ENCODE measurements at regions not wholly inside any gene's neighbourhood (a gene's known extent, or its start where the extent isn't known, plus 50 kb on each side); places are given as distances from the start of the nearest gene placed in this dataset.
A peak's percentile ranks its signal among the peaks of the same experiment; 100 is the strongest.

DNA sequence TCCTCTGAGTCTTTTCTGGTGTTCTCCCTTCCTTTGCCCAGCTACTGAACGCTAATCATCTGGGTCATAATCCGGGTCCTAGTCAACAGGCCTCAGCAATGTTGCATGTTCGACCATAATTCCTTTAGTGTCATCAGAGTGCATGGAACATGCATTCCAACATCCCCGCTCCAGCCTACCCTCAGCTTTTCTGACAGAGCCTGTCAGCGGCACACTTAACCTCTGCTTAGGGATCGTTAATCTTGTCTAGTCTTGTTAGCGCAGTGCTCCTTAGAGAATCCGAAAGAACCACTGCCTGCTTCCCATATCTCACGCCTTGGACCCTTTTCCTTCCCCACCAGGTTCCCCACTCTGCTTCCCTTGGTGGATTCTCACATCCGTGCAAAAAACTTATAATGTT, 767.9 kb upstream of the ID2 start:
- DNase-seq = peak; percentile 81

DNA sequence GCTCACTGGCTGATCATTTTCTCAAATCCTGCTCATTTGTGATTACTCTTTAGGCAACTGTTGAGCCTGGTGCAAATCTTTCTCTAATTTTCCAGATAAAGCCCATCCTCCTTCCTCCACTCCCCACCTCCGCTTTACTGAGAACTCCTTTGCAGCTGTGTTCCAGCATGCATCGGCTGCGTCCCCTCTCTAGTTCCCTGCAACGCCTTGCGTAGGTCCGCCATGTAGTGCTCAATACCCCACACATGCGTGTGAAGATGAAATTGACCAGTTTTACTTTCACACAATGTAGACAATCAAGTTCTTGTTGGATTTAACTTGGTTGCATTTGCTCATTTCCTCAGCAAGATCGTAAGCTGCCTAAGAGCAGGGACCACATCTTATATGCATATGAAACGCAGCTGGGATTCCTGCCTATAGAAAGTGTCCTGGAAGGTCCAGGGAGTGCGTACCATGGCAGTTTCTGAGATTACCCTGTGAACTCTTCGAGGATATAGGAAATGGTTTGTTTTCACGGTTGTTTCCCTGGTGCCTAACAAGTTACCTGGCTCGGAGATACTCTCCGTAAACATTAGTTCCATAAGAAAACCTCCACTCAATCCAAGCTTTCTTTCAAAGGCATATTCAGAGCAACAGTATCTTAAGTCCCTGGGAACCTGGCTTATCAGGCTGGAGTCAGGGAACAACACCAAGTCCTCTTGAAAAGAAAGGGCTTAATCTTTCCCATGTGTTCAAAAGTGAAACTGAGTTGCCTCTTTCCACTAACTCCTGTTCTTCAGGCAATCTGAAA, 766.4 kb upstream of the ID2 start:
- DNase-seq = no peak

DNA sequence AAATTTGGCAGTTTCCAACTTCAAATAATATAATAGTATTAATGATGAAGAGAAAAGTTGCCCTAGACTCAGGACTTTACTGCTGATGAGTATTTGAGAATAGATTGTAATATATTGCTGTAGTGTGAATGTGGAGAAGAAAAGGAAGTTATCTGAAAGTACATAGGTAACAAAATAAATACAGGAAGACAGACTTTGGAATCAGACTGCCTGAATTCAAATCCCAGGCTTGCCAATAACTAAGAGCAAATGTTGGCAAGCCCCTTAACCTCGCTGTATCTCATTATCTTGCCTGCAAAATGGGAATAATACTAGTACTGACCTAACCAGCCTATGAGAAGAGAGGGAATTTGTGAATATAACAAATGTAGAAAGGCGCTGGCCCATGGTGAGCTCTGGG, 765.2 kb upstream of the ID2 start:
- DNase-seq = no peak

DNA sequence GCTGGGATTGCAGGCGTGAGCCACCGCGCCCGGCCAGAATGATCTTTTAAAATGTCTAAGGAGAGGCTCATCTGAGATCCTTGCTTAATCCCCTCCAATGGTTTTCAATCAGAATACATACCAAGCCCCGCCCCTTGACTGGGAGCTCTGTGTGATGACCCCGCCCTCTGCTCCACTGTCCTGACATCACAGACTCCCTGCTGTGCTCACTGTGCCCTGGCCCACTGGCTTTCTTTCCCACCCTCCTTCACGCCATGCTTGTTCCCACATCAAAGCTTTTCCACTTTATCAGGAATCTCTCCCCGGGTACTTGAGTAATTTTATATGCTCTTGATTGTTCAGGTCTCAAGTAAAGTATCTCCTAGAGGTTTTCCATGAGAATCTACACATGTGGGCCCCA, 762.3 kb upstream of the ID2 start:
- no peak for DNase-seq

DNA sequence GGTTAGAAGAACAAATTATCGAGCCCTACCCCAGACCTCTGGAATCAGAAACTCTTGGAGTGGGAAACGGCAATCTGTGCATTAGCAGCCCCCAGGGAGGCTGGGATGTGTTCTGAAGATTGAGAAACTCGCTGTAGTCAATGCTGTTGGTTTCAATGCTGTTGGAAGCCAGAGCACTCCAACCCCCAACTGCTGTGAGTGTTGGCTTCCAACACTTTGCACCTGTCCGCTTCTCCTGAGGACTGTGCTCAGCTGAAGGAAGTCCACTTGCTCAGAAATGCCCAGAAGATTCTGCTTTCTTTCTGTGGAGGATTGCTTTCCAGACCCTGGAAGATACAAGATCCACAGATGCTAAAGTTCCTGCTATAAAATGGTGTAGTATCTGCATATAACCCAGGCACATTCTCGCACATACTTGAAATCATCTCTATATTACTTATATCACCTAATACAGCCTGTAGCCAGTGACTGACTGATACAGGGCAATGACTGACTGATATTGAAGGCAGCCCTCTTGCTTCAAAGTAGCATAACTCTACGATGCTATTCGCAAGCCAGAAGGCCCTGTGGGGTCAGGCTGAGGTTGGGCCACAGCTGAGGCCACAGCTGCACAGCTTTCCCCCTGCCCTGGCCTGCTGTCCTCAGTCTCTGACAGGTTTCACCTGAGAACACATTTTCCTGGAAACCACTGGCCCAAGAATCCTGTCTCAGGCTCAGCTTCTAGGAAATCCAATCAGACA, 757.7 kb upstream of the ID2 start:
- DNase-seq = no peak

DNA sequence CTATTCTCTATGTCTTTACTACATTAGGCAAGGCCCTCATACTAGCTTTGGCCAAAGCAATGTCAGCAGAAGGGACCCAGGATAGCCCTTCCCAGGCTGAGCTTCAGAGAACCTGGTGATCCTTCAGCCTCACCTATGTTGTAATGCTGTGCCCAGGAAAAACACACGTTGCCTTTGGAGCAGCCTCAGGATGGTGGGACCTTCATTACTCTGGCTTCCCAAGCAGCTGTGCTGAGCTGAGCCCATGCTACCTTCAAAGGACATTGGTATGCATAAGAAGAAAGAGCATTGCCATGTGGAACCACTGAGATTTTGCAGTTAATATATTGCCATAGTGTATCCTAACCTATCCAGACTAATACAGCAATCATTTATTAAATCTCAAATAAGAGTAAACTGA, 756.4 kb upstream of the ID2 start:
- no peak for DNase-seq

DNA sequence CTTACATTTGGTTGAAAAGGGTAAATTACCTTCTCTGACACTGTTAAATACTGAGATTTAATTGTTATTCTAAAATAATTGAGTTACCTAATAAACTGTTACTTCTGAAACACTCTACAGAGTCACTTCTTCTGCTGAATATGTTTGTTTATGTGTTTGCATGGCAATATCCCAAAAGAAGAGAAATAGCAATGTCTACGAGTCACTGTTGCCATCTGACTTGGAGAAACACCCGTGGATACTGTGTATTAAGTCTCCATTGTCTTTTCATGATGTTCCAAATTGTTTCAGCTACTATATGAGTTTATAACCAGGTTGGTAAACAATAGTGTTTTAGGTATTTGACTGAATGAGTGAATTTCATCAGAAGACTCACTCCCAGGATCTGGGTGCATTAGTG, 754.2 kb upstream of the ID2 start:
- no peak for DNase-seq

DNA sequence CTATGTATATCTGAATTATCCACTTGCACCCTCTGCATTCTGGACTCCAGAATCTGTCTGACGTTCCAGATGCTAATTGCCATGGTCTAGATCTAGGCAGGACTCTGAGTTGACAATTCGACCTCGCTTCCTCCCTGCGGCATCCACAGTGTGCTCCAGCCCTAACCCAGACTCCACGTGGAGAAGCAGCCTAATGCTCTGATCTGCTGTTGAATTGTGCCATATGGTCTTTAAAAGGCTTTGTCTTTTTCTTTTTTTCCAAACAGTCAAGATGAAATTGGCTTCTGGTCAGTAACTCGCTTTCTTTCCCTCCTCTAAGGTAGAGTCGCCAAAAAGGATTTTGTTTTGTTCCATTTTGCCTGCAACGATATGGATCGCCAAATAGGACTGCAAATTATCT, 752.6 kb upstream of the ID2 start:
- no peak for DNase-seq

DNA sequence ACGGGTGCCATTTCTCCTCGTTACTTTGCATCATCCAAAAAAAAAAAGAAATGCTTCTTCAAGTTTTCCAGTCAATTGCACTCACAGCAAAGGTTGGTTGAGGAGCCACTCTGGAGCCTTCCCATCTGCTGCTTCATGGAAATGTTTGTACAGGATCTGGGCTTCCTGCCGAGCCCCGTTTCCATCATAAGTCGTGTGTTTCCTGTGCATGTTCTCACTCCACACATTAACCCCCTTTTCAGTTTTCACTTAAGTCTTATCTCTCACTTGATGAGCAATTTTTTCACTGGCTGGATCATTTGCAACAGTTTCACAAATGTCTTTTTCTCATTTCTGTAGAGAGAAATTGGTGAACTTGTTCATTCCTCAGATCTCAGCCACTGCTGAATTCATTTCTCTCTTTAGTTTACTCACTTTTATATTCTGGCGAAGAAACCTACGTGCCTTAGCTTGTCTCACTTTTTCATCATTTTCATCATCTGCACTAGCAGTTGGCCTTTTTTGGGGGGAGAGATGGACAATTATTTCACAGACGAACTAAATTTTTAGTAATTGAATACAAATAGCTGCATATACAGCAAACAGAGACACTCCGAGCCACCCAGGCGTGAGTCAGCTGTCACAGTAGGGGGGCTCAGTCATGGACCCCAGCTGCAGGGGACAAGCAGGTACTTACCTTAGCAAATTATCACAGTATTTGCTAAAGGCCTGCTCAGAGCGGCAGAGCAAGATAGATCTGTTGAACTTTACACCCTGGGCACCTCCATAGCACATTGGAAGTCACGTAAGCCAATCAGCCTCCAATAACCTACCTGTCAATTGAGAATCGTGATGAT, 750.8 kb upstream of the ID2 start:
- DNase-seq = no peak

DNA sequence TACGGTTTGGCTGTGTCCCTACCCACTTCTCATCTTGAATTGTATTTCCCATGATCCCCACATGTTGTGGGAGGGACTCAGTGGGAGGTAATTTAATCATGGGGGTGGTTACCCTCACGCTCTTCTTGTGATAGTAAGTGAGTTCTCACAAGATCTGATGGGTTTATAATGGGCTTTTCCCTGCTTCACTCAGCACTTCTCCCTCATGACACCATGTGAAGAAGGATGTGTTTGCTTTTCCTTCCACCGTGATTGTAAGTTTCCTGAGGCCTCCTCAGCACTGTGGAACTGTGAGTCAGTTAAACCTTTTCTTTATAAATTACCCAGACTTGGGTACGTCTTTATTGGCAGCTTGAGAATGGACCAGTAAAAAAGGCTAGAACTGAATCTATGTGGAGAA, 750.0 kb upstream of the ID2 start:
- no peak for DNase-seq

DNA sequence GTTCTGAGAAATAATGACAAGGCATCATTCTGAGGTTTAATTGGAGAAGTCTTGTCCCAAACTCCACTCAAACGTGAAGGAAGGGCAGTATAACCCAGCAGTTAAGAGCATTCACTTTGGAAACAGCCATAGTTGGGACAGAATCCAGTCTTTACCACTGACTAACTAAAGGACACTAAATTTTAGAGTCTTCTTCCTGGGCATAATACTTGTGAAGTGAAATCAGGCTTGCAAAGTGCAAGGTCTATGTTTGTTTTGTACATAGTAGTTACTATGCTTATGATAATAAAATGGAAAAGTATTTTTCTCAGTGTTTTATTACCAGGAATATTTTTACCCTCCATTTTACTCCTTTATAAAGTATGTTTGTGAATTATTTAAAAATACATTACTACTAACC, 748.2 kb upstream of the ID2 start:
- DNase-seq = no peak

DNA sequence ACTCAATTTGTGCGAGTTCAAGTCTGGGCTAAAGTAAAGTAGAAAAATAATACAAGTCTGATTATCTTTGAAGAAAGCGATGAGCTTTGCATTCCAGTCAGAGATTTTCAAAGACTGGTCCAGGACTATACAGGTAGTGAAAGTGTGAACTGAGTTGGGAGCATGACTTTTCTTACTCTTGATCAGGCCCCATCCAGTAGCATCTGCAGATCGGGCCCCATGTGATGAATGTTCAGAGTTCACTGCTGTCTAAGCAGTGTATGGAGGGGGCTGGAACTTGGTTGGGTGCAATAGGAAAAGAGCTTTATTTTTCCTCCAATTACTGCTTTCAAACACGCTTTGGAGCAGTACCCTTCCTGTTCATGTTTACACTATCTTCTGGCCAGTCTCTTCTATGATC, 747.4 kb upstream of the ID2 start:
- no peak for DNase-seq

DNA sequence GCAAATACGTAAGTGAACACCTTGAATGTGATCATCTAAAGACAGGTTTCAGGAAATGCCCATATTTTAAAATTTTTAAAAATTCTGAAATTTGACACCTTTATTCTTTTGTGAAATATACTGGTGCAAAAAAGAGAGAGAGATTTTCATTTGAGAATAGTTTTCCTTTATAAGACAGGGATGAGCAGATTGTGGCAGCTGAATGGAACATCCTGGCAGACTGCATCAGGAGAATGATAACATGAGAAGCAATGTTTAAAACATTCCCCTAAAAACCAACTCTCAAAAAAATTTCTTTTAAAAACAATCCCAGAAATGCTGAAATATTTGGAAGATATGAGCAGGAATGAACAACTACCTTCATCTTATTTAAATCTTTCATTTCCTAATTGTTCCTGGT, 744.8 kb upstream of the ID2 start:
- DNase-seq = no peak

DNA sequence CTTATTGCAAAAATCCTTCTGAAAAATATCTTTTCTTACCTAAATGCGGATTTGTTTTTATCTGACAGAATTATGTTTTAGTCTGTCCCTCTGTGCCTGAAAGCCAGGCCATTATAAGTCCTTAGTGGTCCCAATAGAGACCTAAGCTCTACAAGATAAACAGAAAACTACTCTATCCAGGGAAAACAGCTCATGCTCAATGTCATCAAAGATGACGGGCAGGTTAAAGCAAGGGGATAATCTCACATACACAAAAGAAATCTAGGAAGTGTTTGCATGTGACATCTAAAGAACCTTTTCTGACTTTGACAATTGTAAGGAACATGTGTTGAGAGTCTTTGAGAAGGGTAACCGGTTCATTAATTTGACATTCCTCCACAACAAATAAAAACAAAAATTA, 741.1 kb upstream of the ID2 start:
- no peak for DNase-seq

DNA sequence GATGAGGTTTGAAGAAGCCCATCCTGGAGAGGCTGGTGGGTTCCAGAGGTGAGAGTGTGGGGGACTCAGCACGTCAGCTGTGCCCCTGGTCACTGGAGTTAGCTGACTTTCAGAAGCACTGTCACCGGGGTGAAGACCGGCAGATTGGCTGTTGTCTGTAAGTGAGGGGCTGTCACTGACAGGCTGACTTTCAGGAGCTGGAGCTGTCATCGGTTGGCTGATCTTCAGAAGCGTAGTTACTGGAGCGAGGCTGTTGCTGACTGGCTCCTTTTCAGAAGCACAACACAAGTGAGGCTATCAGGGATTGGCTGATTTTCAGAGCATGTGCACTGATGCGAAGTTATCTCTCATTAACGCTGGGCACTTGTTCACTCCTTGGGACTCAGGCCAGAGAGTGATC, 738.4 kb upstream of the ID2 start:
- no peak for DNase-seq

DNA sequence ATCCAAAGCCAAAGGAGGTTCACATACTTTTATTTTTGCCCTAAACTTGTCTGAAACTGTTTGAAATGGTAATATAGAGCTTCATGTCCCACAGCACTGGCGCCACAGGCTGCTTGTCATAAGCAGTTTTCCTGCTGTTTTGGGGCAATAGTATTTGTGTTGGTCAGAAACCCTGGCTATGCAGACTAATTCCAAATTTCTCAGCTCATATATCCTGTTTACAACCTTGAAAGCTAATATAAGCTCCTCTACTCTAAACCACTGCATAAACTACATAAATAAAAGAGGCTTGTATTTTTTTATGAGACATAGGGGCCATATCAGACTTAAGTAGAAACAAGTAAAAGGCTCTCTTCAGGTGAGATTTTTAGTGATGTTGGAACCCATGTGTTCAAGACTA, 736.8 kb upstream of the ID2 start:
- DNase-seq = no peak

DNA sequence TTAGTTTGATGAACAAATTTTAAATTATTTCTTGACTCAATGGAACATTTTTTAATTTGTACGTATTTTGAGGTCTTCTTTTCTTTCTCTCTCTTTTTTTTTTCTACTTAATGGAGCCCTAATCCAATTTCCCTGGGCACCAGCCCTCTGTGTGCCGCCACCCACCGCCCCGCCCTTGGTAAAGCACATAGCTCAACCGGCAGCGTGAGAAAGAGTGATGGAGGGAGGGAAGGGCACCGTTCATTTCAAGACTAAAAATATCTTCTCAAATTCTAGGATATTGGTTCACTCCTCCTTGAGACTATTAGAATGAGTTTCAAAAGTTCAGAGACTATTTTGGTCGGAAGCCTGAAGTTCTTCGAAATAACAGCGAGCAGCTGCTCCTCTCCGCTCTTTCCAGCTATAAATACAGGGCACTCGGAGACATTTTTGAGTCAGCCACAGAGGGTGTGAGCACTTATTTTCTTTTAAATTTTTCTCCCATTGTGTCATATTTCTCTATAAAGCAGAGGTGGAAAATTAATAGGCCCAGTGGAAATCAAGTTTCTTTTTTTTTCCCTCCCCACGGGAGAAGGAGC, 731.7 kb upstream of the ID2 start:
- no peak for DNase-seq

DNA sequence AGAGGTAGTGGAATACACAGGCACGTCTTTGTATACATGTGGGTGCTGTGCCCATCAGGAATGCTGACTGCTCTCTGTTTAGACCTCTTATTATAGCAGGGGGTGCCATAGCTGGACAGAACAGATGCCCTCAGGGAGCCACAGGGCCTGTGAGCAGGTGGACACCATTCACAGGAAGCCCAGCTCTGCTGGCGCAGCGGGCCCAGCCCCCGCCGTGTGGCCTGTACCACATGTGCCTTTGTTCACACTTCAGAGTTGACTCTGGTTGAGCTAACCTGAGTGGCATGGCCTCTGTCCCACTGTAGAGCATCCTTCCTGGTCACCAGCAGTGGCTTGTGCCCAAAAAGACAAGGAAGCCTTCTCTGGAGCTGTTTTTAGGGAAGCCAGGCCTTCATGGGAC, 730.9 kb upstream of the ID2 start:
- DNase-seq = no peak

DNA sequence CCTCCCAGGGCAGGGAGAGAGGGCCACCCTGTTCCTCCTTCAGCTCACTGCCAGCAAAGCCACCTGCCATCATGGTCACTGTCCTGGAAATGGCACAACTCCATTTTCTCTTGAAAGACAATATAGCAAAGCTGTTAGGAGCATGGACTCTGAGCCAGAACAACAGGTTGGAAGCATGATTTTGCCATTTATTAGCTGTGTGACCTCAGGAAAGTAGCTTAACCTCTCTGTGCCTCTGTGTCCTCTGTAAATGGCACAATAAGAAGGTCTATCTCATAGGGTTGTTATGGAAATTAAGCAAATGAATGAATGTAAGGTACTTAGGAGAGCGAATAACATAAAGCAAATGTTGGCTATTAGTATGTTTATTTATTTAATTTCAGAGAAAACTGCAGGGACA, 730.4 kb upstream of the ID2 start:
- no peak for DNase-seq

DNA sequence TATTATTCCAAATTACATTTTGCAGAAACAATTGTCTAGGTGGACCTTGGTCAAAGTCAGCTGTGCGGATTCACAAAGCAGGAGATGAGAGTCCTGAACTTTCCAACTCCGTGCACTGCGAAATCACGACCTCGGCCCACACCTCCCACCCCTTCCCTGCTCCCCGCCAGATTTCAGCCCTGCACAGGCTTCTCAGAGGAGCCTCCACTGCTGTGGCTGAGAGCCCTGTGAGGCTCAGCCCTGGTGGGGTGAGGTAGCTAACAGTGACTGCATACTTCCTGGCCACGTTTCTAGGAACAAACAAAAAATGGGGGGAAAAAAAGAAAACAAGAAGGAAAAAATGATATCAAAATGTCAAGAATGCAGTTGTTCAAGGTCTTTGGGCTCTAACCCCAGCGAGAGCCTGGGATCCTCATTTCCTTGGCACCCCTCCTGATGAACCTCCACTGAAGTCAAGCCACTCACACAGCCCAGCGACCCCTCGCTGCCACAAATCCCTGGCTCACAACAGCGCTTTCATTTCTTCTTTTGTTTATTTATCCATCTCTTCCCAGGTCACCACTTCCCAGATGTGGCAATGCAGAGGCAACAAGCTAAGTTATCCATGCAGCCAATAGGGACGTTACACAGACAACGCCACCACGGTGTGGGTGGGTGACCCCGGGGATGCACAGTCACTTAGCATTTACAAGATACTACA, 729.7 kb upstream of the ID2 start:
- DNase-seq = no peak

DNA sequence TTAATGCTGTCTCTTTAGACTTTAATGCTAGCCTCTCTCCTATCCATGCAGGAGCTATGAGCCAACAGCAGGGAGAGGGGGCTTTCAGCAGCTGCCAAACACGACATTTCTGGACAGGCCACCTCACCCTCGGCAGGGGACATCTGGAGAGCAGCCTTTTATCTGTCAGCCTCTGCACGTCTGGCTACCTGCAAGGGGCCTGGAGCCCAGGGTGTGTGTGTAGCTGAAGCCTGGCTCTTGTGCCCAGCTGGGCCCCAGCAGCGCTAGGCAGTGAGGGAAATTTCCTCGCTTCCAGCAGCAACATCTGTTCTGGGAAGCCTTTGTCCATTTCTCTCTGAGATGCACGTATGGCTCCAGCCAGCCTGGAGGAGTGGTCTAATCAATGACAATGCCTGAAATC, 728.7 kb upstream of the ID2 start:
- no peak for DNase-seq

DNA sequence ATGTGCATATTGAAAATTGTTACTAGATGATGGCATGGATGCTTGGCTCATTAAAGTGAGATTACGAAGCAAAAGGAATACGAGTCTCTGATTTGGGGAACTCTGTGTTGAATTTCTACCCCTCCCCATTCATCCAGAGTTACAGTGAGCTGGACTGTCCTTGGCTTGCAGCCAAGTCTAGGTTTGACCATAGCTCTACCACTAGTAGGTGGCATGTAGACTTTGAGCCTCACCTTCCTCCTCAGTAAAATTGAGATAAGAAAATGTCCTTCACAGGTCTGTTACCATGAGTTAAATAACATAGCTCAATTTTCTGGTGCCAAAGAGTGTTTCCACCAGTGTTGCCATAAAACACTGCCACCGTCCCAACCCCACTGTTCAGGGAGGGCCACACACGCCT, 727.6 kb upstream of the ID2 start:
- DNase-seq = no peak

DNA sequence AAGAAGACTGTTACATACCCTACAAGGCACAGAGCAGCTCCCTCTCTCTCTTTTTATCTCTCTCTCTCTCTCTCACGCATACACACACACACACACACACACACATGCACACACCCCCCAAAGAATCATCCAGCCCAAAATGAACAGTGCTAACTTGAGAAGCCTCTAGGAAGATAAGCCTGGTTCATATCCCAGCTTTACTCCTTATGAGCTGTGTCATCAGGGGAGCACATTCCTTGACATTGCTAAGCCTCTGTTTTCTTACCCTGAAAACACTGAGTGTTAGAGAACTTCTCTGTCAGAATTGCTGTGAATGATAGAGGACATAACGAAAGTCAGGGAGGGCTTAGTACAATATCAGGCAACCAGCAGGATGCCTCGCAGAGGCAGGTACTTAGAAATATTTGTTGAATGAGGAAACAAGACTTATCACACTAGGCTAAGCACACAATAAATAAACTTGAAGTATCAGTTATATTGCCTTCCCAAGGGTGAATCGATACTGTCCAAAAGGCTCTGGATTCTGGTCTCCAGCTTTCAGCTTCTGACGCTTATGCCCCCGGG, 725.6 kb upstream of the ID2 start:
- DNase-seq = no peak
